GM18519 (cell line): ENCODE measurements at regions not wholly inside any gene's neighbourhood (a gene's known extent, or its start where the extent isn't known, plus 50 kb on each side); places are given as distances from the start of the nearest gene placed in this dataset.
A peak's percentile ranks its signal among the peaks of the same experiment; 100 is the strongest.

Source experiments
- ATAC-seq: cut with Tn5 transposase; IDR thresholded peaks from one replicate; pipeline ENCODE4 v1.9.1; 2021; ENCODE audit warnings: mild to moderate bottlenecking, moderate library complexity; ENCODE audit not compliant: unreplicated experiment, low FRiP score

DNA sequence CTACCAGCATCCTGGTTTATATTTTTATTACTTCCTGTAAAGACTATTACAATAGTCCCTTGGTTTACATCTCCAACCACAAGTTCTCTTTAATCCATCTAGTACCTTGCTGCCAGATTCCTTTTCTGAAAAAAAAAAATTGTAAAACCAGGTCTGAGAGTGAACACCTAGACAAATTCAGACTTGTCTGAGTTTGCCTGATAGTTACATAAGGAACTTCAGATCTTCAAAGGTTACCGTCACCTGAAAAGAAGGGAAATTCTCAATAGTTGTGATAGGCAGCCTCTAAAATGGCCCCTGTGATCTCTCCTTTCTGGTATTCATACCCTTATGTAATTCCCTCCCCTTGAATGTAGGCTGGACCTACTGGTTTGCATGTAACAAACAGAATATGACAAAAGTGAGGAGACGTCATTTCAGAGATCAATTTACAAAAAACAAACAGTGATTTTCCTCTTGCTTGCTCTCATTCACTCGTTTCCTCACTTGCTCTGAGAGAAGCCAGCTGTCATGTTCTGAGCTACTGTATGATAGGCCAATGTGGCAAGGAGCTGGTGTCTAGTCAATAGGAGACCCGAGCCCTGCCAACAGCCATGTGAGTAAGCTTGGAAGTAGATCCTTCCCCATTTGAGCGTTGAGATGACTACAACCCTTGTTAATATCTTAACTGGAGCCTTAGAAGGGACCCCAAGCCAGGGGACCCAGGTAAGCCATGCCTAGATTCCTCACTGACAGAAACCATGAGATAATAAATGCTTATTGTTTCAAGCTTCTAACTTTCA is 110.9 kb upstream of the LSM8 start:
- ATAC-seq, result no peak

DNA sequence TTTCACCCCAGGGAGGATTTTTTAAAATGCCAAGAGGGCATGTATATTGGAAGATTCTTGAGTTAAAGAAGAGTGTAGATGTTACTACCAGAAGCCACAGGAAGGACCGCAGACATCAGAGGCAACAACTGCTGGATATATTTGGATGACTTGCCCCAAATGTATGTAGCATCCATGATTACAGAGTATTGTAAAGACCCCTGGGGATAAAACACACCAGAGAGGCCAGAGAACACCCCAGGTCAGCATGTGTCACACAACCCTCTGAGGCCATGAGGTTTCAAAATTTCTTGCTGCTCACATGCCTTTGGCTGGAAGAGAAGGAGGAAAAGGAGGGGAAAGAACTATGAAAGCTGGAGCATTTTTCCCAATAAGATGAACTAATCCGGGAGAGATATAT is 108.0 kb upstream of the LSM8 start:
- ATAC-seq, result no peak

GRCh38 chr7:118076564-118076963 is 107.4 kb upstream of the LSM8 start:
- no peak for ATAC-seq

DNA sequence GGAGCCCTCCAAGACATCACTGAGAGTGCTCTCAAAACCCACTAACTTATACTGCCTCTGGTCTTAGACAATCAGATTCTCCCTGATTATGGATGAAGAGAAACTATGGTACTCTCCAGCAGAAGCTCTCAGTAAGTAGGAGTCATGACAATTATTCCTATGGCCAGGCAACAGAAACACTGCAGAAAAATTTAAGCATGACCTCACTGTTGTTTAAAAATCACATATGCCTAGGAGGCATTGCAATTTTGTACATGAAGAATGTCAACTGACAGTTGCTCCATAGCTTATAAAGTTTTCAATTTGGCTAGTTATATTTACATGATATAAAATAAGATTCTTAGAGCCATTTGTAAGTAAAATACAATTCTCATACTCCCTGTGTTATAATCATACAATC is 105.9 kb upstream of the LSM8 start:
- no peak for ATAC-seq

DNA sequence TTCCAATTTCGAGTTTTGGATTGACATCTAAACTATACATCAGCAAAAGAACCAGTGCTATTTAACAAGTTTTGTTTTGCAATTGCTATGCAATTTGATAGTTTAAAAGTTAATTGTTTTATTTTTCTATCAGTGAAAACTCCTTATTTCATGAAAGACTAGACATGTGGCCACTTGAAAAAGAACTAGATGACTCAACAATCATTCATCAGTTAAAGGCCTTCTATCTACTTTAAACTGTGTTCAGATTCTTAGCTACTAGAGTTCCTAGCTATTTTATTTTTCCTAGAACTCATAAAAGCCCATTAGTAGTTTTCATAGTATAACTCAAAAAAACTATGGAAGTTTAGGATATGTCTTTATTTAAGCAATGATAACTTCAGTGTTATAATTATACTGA is 104.6 kb upstream of the LSM8 start:
- no peak for ATAC-seq

- ATAC-seq, result peak; percentile 92
Observed at GRCh38 chr7:118080947-118081346, 103.0 kb upstream of the LSM8 start.

DNA sequence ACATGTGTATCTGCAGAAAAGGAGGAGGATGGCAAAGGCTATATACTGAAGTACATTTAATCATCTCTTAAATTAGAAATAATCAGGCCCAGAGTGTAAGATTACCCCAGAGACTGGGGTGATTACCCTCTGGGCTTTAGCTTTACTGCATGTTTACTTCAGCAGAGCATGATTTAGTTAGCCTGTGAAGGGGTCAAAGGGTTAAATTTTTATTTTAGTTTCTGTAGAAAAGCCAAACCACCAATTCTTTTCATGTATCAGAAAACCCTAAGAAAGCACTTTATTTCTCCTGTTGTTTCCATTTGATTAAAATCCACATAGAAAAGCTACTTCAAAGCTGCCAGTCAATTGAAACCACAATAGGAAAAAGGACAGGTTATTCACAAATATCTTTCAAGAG is 101.5 kb upstream of the LSM8 start:
- no peak for ATAC-seq

GRCh38 chr7:118085000-118085399 is 99.0 kb upstream of the LSM8 start:
- ATAC-seq, result no peak

- no peak for ATAC-seq
Observed at GRCh38 chr7:118087126-118087525, 96.8 kb upstream of the LSM8 start.

DNA sequence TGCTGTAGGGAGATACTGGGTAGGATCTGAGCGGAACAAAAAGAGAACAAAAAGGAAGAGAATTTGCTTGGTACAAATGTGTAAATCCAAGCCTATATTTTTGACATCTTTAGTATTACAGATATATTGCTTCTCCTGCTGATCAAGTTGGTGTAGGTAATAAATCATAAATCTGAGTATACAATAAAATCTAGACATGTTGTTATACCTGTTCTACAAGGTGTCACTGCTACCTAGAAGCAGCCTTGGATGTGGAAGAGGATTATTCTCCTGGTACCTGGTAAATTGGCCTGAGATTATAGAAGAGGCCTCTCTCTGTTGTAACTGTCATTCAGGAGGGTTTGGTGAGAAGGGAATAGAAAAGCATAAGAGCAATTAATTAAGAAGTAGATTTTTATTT is 89.9 kb upstream of the LSM8 start:
- ATAC-seq, result no peak

GRCh38 chr7:118104812-118105441 is 79.0 kb upstream of the LSM8 start:
- ATAC-seq, result peak; percentile 79

DNA sequence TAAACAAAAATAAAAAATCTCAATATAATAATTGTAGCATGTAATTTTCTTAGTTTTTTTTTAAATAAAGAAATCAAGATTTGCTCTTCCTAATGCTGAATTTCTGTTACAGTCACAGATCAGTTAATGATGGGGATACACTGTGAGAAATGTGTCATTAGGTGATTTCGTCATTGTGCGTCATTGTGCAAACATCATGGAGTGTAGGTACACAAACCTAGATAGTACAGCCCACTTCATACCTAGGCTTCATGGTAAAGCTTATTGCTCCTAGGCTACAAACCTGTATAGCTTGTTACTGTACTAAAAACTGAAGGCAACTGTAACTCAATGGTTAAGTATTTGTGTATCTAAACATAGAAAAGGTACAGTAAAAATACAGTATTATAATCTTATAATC is 74.4 kb upstream of the LSM8 start:
- ATAC-seq, result no peak

GRCh38 chr7:118110178-118110925 is 73.6 kb upstream of the LSM8 start:
- ATAC-seq, result no peak

DNA sequence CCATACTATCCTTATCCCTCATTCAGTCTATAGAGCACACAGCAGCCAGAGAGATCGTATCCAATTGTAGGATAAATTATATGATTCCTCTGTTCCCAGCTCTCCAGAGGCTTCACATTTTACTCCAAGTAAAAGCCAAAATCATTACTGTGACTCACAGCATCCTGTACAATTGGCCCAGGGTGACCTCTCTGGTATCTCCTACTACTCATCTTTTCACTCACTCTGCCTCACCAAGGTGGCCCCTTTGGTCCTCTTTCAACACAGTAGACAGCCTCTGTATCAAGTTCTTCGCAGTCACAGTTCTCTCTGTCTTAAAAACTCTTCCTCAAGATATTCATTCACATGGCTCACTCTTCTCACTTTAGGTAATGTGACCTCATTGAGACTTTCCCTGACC is 72.6 kb upstream of the LSM8 start:
- no peak for ATAC-seq

DNA sequence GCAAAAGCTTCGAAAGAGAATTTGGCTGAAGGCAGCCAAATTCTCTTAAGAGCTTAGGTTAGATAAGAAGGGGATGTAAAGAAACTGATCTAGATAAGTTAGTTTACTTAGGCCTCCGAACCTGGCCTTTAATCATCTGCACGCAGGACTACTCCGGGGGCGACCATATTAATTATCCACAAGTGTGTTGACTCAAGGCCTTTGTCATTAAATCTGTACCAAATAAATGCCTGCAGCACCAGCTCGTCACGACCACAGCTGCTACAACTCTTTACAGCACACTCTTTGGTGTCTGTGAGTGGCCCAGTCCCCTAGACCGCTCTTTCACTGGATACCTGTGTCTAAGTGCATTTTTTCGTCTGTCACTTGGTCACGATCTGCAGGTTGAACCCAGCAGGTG is 69.8 kb upstream of the LSM8 start:
- ATAC-seq, result no peak

DNA sequence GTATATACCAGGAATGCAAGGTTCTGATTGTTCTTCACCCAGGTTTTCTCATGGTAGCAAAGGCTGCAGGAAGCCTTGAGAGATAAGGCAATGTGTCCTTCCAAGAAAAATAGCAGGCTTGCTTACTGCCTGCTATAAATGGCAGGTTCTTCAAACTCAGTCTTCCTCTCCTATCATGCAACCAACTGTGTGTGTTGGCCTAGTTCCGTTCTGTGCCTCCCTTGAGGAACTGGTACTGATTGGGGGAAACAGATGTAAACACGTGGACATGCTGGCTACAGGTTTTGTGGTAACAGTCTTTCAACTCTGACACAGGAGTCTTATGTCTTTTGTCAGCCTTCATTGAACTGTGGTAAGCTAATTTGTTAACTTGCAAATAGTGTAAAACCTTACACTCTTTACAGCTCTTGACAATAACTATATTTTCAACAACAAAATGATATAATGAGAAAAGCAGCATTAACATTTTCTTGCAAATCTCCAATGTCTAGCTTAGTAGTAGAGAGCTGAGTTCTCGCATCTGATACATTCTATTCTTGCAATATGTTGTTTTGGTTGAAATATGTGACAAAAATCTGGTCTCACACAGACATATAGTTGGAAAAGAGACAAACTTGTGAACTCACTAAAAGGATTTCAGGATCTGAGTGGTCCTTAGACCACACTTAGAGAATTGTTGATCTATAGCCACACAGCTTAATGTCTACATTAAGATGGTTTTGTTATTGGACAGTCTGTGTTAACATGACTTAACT is 54.7 kb upstream of the LSM8 start:
- ATAC-seq, result peak; percentile 78

DNA sequence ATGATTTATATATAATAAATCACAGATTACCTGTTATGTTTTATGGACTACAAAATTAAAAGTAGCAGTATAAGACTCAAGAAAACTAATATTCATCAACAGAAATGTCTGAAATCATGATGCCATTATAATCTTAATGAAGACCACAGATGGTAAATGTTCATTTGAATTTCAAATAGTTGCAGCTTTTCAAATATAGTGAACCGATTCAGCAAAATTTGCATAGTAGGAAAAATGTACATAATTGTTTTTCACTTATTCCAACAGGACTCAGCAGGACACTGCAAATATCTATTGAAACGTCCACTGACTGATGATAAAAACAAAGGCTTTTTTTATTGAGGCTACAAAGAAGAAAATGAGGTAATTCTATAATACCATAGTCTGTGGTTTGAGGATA is 51.2 kb upstream of the LSM8 start:
- ATAC-seq, result no peak
